ENCODE measurements at regions not wholly inside any gene's neighbourhood (a gene's known extent, or its start where the extent isn't known, plus 50 kb on each side); places are given as distances from the start of the nearest gene placed in this dataset.

GRCh38 chrX:82442281-82442680, 1065.8 kb upstream of the POU3F4 start:
- TF ChIP-seq EP300 (IDR thresholded peaks at IDR 0.05) (no peak), CTCF (IDR thresholded peaks at IDR 0.05) (no peak), KDM1A (IDR thresholded peaks at IDR 0.05; ENCODE audit: low read depth) (no peak), BHLHE40 (IDR thresholded peaks at IDR 0.05; ENCODE audit: low read depth, low read length) (no peak)

Data from A549 (cell line).